ENCODE measurements at regions not wholly inside any gene's neighbourhood (a gene's known extent, or its start where the extent isn't known, plus 50 kb on each side); places are given as distances from the start of the nearest gene placed in this dataset.

DNA sequence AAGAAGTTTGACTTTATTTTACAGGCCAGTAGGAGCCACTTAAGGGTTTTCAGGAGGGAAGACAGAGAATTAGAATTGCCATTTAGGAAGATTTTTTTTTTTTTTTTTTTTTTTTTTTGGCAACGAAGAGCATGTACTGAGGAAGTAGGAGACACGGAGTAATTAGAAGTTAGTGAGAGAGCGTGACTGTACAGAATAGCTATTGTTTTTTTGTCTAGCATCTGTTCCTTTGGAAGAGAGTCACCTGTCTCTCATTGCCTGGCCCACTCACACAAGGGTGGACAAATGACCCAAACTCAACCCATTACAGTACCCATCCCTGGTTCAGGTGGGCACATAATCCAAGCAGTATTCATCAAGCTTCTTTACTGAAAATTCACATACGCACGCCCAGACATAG, 166.7 kb downstream of the LACC1 start:
- TF ChIP-seq, protein P1, sequence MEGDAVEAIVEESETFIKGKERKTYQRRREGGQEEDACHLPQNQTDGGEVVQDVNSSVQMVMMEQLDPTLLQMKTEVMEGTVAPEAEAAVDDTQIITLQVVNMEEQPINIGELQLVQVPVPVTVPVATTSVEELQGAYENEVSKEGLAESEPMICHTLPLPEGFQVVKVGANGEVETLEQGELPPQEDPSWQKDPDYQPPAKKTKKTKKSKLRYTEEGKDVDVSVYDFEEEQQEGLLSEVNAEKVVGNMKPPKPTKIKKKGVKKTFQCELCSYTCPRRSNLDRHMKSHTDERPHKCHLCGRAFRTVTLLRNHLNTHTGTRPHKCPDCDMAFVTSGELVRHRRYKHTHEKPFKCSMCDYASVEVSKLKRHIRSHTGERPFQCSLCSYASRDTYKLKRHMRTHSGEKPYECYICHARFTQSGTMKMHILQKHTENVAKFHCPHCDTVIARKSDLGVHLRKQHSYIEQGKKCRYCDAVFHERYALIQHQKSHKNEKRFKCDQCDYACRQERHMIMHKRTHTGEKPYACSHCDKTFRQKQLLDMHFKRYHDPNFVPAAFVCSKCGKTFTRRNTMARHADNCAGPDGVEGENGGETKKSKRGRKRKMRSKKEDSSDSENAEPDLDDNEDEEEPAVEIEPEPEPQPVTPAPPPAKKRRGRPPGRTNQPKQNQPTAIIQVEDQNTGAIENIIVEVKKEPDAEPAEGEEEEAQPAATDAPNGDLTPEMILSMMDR (IDR thresholded peaks at IDR 0.05): no peak
- no peak for TF ChIP-seq POLR2A (IDR thresholded peaks at IDR 0.05)
